ENCODE measurements at regions not wholly inside any gene's neighbourhood (a gene's known extent, or its start where the extent isn't known, plus 50 kb on each side); places are given as distances from the start of the nearest gene placed in this dataset.

- H3K4me3 Mint-ChIP-seq (ENCODE audit: low read depth) = no peak overlapping the region
- peaks cover 6% of the 10 kb centered on the region for H3K4me1 Mint-ChIP-seq (ENCODE audit: low read depth)
- no peak for DNase-seq (ENCODE audit: low spot score, unreplicated experiment)
- TF ChIP-seq CTCF (IDR thresholded peaks at IDR 0.05; ENCODE audit: unreplicated experiment) = no peak
- no peaks in the 10 kb centered on the region for H3K36me3 Mint-ChIP-seq (ENCODE audit: insufficient read depth)
- no peak overlapping the region for H3K27ac Mint-ChIP-seq
- H3K9me3 Mint-ChIP-seq (ENCODE audit: low read depth) = peaks cover 9% of the 10 kb centered on the region
- no peaks in the 10 kb centered on the region for H3K27me3 Mint-ChIP-seq
Observed at GRCh38 chr7:45514944-45515343, 59.2 kb upstream of the ADCY1 start.

- DNase-seq (ENCODE audit: low spot score, unreplicated experiment) = no peak
- H3K27ac Mint-ChIP-seq = no peak overlapping the region
- peaks cover 6% of the 10 kb centered on the region for H3K4me1 Mint-ChIP-seq (ENCODE audit: low read depth)
- no peak overlapping the region for H3K4me3 Mint-ChIP-seq (ENCODE audit: low read depth)
- H3K9me3 Mint-ChIP-seq (ENCODE audit: low read depth) = peaks cover 9% of the 10 kb centered on the region
- no peaks in the 10 kb centered on the region for H3K36me3 Mint-ChIP-seq (ENCODE audit: insufficient read depth)
- H3K27me3 Mint-ChIP-seq = no peaks in the 10 kb centered on the region
- TF ChIP-seq CTCF (IDR thresholded peaks at IDR 0.05; ENCODE audit: unreplicated experiment) = no peak
Observed at GRCh38 chr7:45515346-45515745, 58.8 kb upstream of the ADCY1 start.
